ENCODE measurements at regions not wholly inside any gene's neighbourhood (a gene's known extent, or its start where the extent isn't known, plus 50 kb on each side); places are given as distances from the start of the nearest gene placed in this dataset.

DNA sequence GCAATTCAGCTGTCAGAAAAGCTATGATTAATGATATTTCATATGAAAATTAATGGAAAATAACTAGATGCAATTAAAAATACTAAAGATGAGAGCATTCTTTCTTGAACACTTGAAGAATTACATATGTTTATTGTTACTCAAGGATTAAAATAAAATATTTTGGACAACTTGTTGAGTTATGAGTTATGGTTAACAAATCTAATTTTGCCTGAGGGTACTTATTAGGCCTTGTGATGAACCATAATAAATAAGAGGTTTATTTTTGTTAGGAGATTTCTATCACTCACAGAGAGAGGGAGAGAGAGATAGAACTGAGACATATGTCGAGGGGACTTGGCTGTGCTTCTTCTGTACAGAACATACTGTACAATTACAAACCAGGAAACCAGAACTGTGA is 183.7 kb downstream of the ISL1 start:
- TF ChIP-seq, protein P1, sequence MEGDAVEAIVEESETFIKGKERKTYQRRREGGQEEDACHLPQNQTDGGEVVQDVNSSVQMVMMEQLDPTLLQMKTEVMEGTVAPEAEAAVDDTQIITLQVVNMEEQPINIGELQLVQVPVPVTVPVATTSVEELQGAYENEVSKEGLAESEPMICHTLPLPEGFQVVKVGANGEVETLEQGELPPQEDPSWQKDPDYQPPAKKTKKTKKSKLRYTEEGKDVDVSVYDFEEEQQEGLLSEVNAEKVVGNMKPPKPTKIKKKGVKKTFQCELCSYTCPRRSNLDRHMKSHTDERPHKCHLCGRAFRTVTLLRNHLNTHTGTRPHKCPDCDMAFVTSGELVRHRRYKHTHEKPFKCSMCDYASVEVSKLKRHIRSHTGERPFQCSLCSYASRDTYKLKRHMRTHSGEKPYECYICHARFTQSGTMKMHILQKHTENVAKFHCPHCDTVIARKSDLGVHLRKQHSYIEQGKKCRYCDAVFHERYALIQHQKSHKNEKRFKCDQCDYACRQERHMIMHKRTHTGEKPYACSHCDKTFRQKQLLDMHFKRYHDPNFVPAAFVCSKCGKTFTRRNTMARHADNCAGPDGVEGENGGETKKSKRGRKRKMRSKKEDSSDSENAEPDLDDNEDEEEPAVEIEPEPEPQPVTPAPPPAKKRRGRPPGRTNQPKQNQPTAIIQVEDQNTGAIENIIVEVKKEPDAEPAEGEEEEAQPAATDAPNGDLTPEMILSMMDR (IDR thresholded peaks at IDR 0.05), result no peak
- TF ChIP-seq POLR2A (IDR thresholded peaks at IDR 0.05) (no peak), POLR2AphosphoS5 (IDR thresholded peaks at IDR 0.05) (no peak), EP300 (IDR thresholded peaks at IDR 0.05) (no peak)

All from upper lobe of left lung (tissue), 4 donors.